DMS 273 (cell line): ENCODE measurements at regions not wholly inside any gene's neighbourhood (a gene's known extent, or its start where the extent isn't known, plus 50 kb on each side); places are given as distances from the start of the nearest gene placed in this dataset.

Source experiments
- DNase-seq: peaks from one replicate; lab custom pipeline; 2025; ENCODE audit not compliant: unreplicated experiment; lab: John Stamatoyannopoulos, UW

GRCh38 chr1:187622545-187622944 is 793.8 kb downstream of the PLA2G4A start:
- peak; percentile 35 for DNase-seq

DNA sequence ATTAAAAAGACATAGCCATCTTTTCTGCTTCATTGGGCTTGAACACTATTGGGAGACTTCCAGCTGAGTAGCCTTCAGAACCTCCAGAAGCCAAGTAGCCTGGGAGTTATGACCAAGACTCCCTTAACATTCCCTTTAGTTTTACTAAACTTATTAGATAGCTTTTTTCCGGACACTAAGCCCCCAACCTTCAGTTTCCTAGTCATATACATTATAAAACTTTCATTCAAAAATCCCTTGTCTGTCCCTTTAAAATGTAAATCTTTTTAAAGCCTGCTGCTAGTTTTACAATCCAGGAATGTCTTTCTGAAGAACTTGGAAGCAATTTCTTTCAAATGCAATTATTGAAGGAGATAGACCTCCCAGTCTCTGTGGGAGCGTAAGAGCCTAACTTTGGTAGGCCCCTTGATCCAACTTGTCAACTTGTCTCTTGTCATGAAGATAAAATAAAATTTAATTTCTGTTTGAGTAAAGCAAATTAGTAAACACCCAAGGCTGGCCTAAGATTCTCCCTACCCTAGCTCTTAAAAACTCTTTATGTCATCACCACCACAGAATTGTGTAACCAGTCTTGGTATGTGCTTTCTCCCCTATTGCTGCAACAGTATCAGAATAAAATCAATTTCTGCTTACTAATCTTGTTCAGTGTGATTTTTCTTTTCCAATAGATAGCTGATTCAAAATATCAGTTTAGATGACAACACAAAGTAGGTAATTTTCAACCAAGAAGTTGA is 796.2 kb downstream of the PLA2G4A start:
- no peak for DNase-seq

- DNase-seq: peak; percentile 77
These were observed 797.3 kb downstream of the PLA2G4A start for GRCh38 chr1:187626056-187626455.

GRCh38 chr1:187627516-187627915 is 798.8 kb downstream of the PLA2G4A start:
- DNase-seq: no peak

DNA sequence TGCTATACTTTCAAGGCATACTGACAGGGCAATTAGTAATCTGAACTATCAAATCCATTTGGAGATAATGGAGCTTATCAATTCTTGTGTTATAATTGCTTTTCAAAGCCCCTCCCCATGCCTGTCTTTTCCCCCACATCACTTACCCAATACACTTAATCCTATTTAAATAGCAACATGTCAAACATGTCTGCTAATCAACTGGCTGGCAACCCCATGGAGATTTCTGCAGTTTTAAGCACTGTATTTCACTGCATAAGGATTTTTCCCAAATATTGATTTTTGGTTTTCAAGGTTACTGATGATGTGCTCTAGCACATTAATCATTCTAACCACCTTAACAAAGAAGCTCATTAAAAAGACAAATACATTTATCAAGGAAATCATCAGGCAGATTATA is 800.3 kb downstream of the PLA2G4A start:
- no peak for DNase-seq

- DNase-seq: peak; percentile 20
These were observed 802.1 kb downstream of the PLA2G4A start for GRCh38 chr1:187630653-187631380.

- no peak for DNase-seq
These were observed 802.6 kb downstream of the PLA2G4A start for GRCh38 chr1:187631381-187631675.

DNA sequence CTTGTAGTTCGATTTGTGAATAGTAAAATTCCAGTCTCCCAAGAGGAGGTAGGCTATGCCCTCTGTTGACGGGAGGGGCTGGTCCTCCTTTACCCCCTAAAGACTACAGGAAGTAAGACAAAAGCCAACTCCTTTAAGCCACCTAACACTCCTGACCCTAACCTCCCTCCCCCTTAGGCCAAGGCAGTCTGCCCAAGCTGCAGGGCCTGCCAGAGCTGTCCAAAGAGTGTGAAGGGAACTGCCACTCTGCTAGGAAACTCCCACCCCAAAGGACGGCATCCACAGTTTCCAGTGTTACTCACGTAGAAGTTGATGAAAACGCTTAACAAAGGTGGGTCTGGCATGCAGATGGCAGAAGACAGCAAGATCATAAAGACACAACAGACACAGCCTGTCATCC is 803.2 kb downstream of the PLA2G4A start:
- no peak for DNase-seq

DNA sequence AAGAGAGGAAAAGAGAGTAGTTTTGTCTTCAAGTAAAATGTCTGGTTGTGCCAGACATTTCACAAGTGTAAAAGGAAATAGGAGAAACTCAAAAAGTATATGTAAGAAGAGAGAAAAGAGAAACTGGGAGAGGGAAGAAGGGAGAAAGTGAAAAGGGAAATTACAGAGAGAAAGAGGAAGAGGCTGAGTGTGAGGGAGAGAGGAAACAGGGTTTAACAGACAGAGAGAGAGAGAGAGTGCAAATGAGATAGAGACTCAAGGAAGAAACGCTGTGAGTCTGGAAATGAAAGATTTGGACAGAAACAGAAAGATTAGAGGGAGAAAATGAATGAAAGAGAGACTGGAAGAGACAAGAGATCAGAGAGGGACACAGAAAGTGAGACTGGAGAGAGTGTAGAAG is 806.2 kb downstream of the PLA2G4A start:
- DNase-seq: no peak

- peak; percentile 11 for DNase-seq
These were observed 810.1 kb downstream of the PLA2G4A start for GRCh38 chr1:187638733-187639434.

GRCh38 chr1:187641015-187641414 is 812.3 kb downstream of the PLA2G4A start:
- peak; percentile 97 for DNase-seq

DNA sequence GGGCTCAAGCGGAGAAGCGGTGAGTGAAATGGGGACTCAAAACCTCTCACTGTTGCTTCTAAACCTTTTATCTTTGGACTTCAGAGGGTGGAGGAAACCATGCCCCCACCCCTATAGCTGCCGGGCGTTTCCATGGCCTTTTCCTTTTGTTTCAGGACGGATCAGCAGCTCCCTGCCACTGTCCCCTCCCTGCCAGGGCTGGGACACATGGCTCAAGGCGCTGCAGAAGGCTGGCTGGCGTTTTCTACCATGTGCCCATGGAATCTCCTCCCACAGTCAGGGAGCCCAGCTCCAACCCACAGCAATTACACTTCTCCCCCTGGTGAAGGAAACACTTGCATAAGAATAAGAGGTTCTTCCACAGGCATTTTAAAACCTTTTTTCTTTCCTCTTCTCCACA is 812.7 kb downstream of the PLA2G4A start:
- DNase-seq: peak; percentile 94

GRCh38 chr1:187641907-187642306 is 813.2 kb downstream of the PLA2G4A start:
- DNase-seq: peak; percentile 82

GRCh38 chr1:187645651-187646050 is 816.9 kb downstream of the PLA2G4A start:
- peak; percentile 97 for DNase-seq

DNA sequence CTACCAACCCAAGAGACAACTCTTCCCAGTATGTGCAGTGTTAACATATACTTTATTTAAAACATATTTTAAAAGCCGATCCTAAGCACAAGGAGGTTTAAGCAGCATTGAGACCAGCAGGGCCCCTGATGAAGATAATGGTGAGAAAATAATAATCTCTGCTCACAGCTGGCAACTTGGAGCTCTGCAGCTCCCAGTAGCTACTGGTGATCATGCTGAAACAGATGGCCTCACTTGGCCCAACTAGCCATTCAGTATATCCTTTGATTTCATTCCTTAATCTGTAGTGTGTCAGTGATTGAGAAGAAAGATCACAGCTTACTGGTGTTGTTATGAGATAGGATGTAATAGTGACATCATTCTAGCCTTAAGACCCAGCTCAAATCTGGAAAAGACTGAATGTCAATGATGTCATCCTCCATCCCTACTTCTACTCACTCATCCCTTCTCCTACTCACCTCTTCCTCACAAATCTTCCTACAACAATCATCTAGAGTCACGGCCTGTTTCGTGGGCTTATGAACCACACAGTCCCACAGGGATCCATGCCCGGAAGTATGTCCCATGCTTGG is 817.9 kb downstream of the PLA2G4A start:
- DNase-seq: peak; percentile 88

DNA sequence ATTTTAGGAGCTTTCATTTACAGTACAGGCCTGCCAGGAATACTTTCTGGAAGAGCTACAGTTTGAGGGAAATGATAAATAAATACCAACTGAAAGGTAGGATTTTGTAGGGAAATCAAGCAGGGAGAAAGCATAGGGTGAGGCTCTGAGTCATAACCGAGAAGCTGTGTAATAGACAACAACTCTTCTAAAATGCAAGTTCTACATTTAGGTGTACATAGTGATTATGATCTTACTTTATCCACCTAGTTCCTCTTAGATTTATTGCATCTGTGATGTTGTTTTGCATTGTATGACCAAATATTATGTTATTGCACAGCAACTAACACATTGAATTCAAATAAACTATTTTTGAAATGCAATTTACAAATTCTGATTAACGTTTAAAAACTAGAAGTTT is 819.3 kb downstream of the PLA2G4A start:
- DNase-seq: no peak

DNA sequence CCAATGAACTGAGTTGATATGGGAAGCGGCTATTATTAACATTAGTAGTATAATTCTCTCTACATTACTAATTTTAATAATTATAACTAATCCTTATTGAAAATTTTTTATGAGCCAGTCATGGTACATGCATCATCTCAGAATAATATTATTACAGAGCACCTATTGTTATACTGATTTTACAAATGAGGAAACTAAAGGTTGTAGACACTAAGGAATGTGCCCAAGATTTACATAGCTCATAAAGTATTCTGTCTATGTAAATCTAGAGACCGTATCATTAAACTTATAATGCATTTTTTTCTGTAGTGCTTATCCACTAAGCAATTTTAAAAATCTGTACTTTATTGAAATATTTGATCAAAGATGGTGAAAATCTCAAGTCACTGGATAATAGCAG is 825.9 kb downstream of the PLA2G4A start:
- no peak for DNase-seq

GRCh38 chr1:187655104-187655503 is 826.4 kb downstream of the PLA2G4A start:
- DNase-seq: no peak

GRCh38 chr1:187665483-187665882 is 836.7 kb downstream of the PLA2G4A start:
- DNase-seq: peak; percentile 22

DNA sequence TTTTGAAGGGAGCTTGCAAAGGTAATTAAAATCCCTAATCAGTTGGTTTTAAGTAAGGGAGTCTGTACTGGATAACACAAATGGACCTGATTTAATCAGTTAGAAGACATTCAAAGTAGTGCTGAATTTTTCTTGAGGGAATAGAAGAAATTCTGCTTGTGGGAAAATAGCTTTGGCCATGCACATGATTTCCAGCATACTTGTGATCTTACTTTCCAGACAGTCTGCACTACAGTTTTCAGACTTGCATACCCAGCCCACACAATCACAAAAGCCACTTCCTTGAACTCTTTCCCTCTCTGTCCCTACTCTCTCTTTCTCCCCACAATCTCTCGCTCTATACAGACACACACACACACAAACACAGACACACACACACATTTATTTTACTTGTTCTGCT is 852.1 kb downstream of the PLA2G4A start:
- no peak for DNase-seq

GRCh38 chr1:187682112-187682511 is 853.4 kb downstream of the PLA2G4A start:
- no peak for DNase-seq

GRCh38 chr1:187685333-187685732 is 856.6 kb downstream of the PLA2G4A start:
- no peak for DNase-seq
